Activated CD4-positive, alpha-beta T cell treated with anti-CD3 and anti-CD28 coated beads for 48 hours (primary cell): ENCODE measurements at regions not wholly inside any gene's neighbourhood (a gene's known extent, or its start where the extent isn't known, plus 50 kb on each side); places are given as distances from the start of the nearest gene placed in this dataset.
"Not testable (repeated sequence)": the region's sequence is repeated elsewhere in the genome, so short reads cannot be mapped to it uniquely, and the experiment has no call there.

ENCODE experiments used
- DNase-seq: peaks from one replicate; pipeline ENCODE4 v3.0.0-alpha.2; 2020

DNA sequence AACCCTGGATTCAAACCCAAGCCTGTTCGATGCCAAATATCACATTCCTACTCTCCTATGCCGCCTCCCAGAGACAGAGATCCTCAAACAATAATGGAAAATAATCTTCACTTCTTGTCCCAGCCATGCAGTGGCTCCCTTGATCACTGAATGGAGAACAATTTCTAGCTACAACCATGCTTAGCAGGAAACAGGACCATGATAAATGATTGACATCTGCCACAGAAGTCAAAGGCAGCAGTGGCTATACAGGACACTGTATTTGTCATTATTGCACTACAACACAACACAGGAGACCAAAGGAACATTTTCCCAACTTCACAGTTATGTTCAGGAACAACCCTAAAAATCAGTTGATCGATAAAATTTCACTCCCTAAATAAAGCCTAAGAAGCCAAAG is 243.3 kb upstream of the SLC7A11 start:
- DNase-seq = no peak

DNA sequence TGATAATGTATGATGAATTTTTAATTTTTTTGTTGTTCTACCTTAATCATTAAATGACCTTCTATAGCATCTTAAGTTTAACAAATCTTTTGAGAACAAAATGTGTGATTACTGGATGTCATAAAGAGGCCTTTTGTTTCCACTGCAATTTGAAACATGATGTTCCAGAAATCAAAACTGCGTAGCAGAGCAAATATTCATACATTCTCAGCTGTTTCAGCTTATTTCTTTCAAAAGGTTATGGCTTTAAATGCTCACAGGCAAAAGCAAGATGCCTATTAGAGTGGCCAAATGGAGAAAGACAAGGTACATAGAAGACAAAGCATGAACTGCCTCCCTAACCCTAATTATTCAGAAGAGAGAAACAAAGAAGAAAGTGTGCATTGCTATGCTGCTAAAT is 233.0 kb upstream of the SLC7A11 start:
- DNase-seq = no peak

DNA sequence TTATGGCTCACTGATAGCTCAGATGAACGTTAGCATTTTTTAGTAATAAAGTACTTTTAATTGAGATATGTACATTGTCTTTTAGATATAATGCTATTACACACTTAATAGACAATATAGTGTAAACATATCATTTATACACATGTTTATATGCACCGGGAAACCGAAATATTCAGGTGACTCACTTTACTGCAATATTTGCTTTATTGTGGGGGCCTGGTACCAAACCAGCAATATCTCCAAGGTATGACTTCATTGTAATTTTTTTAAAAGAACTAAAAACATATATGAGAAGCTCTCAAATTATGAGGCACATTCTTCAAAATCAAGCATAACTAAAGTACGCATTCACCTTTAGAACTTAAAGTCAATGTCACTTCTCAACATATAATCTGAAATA is 231.2 kb upstream of the SLC7A11 start:
- no peak for DNase-seq

DNA sequence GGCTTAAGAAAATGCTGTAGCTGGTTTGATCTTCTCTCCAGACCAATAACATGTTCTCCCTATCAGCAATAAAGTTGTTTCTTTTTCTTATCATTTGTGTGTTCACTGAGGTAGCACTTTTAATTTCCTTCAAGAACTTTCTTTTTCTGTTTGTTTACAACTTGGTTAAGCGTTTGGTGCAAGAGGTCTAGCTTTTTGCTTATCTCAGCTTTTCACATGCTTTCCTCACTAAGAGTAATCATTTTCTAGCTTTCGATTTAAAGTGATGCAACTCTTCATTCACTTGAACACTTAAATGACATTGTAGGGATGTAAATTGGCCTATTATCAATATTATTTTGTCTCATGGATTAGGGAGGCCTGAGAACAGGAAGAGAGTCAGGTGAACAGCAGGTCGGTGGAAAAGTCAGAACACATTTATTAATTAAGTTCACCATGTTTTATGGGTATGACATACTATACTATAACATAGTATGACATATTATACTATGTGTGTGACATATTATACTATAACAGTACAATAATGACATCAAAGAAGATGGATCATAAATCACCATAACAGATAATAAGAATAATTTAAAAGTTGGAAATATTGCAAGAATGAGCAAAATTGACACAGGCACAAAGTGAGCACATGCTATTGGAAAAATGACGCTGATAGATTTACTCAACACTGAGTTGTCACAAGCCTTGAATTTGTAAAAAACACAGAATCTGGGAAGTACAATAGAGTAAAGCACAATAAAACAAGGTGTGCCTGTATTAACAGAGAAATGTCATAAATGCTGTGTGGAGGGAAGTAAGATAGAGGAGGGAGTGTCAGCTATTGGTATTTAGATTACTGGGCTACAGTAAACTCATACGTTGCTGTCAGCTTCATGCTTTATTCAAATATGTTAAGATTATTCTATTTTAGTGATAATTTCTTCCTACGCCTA is 218.6 kb upstream of the SLC7A11 start:
- DNase-seq = no peak

DNA sequence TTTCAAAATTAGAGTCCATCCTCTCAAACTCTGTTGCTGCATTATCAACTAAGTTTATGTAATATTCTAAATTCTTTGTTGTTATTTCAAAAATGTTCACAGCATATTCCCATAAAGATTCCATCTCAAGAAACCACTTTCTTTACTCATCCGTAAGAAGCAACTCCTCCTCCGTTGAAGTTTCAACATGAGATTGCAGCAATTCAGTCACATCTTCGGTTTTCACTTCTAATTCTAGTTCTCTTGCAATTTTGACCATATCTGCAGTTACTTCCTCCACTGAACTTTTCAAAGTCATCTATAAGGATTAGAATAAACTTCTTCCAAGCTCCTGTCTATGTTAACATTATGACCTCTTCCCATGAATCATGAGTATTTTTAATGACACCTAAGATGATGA is 216.6 kb upstream of the SLC7A11 start:
- no peak for DNase-seq

DNA sequence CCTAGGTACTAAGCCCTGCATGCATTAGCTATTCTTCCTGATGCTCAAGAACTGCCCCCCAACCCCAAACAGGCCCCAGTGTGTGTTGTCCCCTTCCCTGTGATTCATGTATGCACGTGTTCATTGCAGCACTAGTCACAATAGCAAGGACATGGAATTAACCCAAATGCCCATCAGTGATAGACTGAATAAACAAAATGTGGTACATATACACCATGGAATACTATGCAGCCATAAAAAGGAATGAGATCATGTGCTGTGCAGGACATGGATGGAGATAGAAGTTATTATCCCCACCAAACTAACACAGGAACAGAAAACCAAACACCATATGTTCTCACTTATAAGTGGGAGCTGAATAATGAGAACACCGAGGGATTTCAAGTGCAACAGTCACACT is 214.2 kb upstream of the SLC7A11 start:
- DNase-seq = not testable (repeated sequence)

DNA sequence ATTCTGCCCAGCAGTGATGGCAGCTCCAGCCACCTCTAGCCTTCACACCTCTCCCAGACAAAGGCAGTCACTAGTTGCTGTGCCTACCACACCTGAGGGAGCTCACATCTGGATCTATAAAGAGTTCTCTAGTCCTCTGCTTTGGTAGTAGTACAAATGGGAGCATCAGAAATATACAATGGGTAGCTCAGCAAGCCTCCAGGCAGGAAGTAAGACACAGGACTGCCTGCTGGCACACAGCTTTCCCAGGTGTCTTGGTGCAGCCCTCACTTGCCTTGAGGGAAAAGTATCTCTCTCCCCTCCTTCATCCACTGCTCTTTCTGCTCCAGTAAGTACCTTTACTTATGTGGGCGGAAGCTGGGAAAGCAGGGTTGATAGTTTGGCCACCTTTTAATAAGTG is 212.9 kb upstream of the SLC7A11 start:
- no peak for DNase-seq

DNA sequence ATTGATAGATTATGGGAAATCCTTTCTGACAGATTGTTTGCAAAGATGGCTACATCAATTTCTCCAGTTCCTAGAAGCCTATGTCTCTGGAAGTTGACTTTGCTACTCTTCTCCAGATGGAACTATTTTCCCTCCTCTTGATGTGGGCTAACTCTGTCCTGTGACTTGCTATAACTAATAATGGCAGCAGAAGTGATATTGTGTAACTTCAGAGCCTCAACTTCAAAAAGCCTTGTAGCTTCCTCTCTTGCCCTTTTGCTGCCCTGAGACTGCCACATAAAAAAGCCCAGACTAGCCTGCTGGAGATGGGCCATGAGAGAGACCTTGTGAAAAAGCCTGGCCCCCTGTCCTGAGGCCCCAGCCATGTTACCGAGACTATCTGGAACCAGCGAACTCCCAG is 210.7 kb upstream of the SLC7A11 start:
- DNase-seq = no peak

DNA sequence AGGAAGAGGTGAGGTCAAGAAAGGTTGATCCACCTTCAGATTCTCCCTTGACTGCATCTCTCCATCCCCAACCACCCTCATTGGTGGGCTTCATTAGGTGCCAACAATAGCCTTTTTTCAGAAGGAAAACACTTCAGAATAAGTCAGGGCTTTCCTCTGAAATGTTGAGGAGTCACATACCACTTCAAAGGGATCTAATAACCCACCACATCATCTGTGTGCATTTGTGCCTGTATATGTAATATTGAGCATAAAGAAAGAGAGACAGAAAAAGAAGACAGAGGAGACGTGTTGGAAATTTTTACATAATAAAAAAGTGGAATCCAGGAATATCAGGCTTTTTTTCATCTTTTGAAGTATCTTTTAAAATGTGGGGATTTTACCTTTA is 209.1 kb upstream of the SLC7A11 start:
- no peak for DNase-seq

DNA sequence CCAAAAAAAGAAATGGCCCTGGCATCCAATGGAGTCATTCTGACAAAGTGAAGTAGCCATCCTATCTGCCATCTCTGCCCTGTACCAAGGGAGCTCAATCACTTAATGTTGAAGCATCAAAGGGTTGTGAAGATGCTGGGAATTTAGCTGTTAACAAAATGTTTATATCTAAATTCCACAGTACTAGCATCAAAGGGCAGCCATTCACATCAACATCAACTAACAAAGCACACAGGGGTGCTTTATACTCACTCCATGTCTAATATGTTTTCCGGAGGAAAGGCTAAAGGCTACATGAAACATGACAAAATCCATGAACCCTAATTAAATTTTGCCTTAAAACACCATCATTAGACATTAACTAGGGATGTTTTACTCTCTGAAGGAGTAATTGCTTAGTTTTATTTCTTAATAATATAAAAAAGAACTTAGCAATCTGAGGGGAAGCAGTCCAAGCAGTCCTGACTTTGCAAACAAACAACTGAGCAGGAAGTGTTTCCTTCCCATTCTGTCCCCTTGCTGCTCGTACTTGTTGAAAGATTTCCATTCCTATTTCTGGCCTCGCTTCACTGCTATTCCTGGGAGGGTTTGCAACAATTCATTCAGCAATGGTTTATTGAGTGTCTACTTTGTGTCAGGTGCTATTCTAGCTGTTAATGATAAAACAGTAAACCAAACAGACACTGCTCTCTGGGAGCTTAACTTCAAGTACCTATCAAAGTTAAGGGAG is 208.6 kb upstream of the SLC7A11 start:
- DNase-seq = no peak

DNA sequence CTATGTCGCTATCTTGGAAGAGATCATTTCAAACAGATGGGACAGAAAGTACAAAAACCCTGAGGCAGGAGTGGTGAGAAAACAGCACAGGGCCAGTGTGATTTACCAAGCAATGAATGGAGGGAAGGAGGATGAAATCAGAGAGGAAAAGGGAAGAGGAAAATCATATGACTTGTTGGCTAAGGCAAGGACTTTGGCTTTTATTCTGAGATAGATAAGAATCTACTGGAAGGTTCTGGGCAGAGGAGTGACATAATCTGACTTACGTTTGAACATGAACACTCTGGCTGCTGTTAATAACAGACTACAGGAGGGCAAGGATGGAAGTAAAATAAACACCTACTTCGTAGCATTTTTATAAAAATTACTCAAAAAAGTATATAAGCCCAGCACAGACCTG is 207.8 kb upstream of the SLC7A11 start:
- DNase-seq = no peak

DNA sequence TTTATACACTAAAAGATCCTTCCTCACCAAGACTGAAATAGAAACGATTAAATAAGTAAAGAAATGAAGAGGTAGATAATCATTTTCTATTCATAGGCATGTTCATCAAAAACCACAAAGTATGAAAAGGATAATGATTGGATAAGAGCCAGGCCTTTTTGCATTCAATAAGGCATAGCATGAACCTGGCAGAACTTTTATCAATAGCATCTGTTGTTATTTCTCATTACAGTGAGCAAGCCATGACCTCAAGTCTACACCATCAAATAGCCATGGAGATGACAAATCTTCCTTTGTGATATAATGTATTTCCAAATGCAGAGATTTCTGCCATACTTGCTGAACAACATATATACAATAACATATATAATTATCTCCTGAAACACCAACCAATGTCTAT is 206.0 kb upstream of the SLC7A11 start:
- DNase-seq = no peak

DNA sequence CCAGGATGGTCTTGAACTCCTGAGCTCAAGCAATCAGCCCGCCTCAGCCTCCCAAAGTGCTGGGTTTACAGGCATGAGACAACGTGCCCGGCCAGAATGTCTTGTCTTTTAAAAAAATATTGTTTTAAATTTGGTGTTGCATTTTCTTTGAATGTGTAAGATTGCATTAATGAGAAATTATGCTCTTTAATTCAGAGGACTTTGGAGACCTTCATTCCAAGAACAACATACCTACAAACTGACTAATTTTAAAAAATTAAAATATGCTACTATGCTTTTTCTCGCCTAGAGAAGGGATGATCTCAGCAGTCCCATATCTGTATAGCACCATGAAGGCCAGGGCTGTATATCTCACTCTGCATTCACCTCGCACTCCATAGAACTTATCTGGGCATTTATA is 204.3 kb upstream of the SLC7A11 start:
- no peak for DNase-seq

DNA sequence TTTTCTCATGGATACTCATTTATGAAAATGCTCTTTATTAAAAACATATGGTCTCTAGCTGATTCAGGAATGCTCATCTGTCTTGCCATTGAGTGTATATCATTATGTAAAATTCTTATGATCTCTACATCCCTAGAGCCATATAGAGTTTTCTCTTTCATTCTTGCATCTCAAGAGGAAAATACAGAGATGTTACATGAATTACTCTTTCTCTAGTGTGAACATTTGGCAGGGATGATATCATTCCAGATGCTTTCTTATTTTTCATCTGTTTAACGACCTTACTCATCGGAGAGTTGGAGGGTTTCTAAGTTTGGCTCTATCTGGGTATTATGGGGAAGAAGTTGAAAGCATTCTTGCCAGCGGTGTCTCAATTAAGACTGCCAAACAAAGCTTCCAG is 202.9 kb upstream of the SLC7A11 start:
- DNase-seq = no peak

DNA sequence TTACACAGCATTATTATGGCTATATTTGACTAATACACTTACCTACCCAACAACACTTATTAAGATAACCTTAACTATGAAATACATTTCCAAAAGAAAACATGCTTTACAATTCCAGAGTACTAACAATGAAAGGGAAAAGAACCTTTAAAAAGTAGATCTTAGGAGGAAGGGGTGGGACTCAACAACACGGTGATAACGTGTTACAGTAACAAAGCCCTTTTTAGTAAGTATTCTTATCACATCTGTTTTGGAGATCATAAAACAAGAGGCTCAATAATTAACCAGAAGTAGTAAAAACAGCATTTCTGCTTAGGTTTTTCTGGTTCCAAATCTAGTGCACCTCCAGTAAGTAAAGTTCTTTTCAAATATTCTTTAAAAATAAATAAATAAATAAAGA is 202.1 kb upstream of the SLC7A11 start:
- no peak for DNase-seq

DNA sequence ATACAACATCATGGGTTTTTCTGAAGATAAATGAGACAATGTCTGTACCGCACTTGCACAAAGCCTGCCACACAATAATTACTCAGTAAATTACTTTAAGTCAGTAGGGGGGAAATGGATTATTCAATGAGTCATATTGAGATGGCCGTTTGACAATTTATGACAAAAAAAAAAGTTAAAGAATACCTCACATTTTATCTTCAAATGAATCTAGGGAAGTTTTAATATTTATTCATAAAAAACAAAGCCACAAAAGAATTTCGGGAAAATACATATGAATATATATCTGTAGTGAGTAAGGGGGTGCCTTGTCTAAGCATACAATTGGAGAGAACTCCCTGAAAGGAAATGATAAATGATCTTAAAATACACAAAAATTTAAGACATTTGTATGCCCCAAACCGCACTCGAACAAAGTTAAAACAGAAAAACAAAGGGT is 197.0 kb upstream of the SLC7A11 start:
- DNase-seq = no peak

DNA sequence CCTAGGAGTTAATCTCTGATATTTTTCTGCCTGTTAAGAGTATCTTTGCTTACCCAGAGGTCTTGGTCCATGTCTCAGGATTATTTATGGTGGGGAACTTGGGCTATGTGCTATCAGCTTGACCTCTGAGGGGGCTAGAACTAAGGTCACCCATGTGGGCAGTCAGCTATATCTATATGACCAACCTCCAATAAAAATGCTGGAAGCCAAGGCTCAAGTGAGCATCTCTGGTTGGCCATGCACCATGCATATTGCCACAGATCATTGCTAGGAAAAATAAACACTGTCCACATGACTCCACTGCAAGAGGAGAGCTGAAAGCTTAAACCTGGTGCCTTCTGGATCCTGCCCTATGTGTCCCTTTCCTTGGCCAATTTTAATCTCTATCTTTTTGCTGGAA is 196.5 kb upstream of the SLC7A11 start:
- DNase-seq = no peak

DNA sequence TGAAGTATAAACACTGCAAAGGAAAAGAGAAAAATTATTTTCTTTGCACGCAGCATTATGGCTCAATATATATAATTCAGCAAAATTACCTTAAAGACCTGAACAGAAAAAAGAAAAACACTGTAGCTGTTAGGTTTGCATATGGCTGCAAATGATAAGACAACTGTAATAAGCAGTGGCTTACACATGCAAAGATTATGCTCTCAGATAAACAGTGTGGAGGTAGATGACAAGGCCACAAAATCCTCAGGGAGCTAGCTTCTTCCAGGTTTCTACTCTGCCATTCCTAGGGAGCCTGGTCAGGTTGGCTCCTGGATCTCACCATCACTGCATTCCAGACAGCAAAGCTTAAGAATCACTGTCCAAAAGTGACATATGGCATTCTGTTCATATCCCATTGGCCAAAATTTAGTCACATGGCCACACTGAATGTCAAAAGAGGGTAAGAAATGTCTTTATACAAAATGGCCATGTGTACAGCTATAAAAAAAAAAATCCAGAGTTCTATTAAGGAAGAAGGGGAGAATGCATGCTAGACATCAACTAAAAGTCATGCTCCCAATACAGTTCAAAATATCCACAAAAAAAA is 195.2 kb upstream of the SLC7A11 start:
- no peak for DNase-seq

DNA sequence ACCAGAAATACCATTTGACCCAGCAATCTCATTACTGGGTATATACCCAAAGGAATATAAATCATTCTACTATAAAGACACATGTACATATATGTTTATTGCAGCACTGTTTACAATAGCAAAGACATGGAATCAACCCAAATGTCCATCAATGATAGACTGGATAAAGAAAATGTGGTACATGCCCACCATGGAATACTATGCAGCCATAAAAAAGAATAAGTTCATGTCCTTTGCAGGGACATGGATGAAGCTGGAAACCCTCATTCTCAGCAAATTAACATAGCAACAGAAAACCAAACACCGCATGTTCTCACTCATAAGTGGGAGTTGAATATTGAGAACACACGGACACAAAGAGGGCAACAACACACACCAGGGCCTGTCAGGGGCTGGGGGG is 193.6 kb upstream of the SLC7A11 start:
- not testable (repeated sequence) for DNase-seq

DNA sequence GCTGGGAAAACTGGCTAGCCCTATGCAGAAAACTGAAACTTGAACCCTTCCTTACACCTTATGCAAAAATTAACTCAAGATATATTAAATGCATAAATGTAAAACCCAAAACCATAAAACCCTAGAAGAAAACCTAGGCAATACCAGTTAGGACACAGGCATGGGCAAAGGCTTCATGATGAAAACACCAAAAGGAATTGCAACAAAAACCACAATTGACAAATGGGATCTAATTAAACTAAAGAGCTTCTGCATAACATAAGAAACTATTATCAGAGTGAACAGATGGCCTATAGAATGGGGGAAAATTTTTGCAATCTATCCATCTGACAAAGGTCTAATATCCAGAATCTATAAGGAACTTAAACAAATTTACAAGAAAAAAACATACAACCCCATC is 192.9 kb upstream of the SLC7A11 start:
- not testable (repeated sequence) for DNase-seq

DNA sequence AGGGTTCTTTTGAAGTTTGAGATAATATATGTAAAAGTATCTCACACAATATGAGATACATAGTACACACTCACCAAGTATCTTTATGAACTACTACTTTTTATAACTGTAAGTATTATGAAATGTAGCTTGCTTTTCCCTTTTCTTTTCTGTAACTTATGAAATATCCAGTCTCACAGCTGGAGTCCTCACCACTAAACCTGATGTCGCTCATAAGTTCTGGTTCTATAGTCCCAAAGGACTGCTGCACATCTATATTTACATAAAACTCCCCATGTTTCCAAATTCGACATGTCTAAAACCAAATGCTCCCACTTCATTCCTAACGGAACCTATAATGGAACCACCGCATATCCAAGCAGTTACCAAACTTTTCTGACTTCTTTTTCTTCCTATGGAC is 186.5 kb upstream of the SLC7A11 start:
- DNase-seq = no peak

DNA sequence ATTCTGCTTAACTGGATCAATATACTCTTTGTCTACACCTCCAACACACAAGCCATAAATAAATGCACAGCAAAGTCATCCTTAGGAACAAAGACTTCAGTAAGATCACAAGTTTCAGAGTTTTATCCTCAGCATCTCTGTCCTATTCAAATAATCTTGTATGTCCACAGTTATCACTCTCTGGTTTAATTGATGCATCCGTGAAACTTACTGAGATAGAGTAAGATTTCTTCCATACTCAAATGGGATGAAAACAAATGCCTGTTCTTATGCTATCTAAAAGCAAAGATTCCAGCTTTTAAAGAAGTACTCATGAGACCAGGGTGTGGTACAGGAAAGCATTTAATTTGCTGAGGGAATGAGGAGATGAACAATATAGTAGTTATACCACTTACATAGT is 184.6 kb upstream of the SLC7A11 start:
- no peak for DNase-seq

DNA sequence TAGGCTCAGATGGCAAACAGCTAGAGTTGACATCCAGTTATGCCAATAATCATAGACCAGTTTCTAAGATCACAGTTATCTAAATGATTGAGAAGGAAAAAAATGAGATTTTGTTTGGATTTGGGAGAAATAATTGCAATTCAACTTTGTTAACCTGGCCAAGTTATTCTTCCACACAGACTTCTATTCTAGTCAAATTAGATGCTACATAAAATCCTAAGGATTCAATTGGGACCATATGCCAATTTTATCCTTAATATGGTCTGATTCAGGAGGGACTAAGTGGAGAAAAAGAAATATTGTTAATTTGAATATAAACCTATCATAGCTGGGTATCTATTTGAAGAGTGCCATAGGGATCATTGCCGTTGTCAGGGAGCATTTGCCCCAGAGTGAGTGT is 178.3 kb upstream of the SLC7A11 start:
- DNase-seq = no peak

DNA sequence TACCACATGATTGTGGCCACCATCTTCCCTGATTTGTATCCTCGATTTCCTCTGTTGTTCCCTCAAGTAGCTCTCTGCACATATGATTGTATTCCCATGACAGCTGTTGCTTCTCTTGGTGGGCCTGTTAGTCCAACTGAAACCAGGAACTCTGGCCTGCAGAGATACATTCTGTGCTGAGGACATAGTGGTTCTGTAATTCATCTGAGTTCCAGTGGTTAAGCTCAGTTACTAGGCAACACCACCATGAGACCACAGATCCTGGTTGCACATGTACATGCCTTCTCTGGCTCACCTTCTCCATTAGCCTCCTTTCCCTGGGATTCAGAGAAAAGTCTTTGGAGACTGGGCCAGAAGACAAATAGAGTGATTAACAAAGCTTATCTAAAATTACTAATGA is 172.1 kb upstream of the SLC7A11 start:
- DNase-seq = no peak
